ENCODE measurements at regions not wholly inside any gene's neighbourhood (a gene's known extent, or its start where the extent isn't known, plus 50 kb on each side); places are given as distances from the start of the nearest gene placed in this dataset.
A peak's percentile ranks its signal among the peaks of the same experiment; 100 is the strongest.

GRCh38 chr1:41308520-41308919, 52.7 kb upstream of the FOXO6 start:
- DNase-seq, result peak; percentile 33

- peak; percentile 17 for DNase-seq
Observed at GRCh38 chr1:41305576-41306363, 55.5 kb upstream of the FOXO6 start.

DNA sequence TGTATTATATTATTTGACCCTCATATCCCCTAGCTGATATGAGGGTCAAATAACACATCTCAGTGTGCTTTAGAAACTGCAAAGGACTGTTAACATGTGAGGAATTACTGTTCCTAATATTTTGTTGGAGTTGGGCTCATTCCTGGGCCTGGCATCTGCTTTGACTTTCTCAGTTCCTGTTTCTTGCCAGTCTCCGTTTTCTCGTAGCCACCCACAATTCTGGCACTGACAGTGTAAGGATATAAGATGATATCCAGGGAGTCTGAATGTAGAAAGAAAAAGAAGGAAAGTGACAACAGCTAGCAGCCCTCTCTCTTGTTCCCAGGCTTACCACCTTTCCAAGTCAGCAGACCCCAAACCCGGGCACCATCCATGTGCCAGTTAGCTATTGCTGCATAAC, 54.4 kb upstream of the SCMH1 start:
- peak; percentile 2 for DNase-seq

DNA sequence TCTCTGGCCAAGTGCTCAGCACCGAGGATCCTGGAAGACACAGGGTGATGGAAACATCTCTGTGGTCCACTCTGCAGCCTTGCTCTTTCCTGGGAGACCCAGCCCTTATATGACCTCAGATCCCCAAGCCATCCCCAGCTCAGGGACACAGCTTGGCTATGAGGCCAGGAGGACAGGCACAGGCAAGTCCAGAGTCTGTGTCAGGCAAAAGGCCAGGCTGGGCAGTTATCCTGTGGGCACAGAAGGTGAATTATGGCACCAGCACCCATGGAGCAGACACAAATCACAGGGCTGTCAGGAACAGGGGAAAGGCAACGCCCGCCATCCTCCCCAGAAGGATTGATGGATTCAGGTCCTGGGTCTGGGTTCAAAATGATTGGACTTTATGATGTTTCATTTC, 52.1 kb upstream of the SCMH1 start:
- no peak for DNase-seq

- DNase-seq, result no peak
Observed at GRCh38 chr1:41293779-41294178, 51.7 kb upstream of the SCMH1 start.
